GM19023 (cell line): ENCODE measurements at regions not wholly inside any gene's neighbourhood (a gene's known extent, or its start where the extent isn't known, plus 50 kb on each side); places are given as distances from the start of the nearest gene placed in this dataset.

Experiments used
- ATAC-seq: cut with Tn5 transposase; IDR thresholded peaks from one replicate; pipeline ENCODE4 v1.9.1; 2021; ENCODE audit warnings: mild to moderate bottlenecking, moderate library complexity; ENCODE audit not compliant: unreplicated experiment

GRCh38 chr18:39802648-39803229, 2152.3 kb upstream of the PIK3C3 start:
- no peak for ATAC-seq

- ATAC-seq, result no peak
Measured at GRCh38 chr18:39801848-39802247, 2153.2 kb upstream of the PIK3C3 start.

GRCh38 chr18:39801010-39801409, 2154.0 kb upstream of the PIK3C3 start:
- no peak for ATAC-seq

DNA sequence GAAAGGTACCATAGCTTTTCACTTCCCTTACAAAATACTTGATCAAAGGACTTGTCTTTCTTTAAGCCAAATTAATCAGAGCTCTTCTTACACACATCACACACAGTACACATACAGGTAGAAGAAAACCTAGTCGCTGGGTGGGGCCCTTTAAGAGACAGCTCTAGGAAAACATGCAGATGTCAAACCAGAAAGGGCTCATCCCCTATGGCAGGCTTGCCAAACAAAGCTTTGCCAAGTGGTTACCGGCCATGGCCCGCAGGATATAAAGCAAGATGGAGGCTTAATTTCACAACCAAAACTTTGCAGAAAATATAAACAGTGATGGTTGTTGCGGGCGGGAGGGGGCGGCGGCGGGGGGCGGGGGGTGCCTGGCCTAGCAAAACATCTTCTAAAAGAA, 2156.0 kb upstream of the PIK3C3 start:
- no peak for ATAC-seq

DNA sequence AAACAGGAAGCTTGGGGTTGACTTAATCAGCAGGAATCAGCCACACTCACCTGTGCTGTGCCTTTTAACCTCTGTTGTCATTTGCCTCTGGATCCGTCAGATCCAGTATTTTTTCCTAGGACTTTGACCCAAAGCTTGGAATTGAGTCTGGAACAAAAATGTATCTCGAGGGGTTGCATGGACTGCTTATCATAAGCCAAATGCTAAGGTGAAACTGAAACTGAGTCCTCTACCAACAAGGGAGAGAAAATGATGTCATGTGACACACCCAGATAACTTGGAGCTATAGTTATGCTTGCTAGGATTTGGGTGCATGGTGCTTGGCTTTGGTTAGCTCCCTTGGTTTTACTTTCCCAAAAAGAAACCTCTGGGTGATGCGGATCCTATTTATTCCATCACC, 2158.6 kb upstream of the PIK3C3 start:
- ATAC-seq, result no peak

GRCh38 chr18:39795350-39795749, 2159.7 kb upstream of the PIK3C3 start:
- ATAC-seq, result no peak

GRCh38 chr18:39793609-39794008, 2161.4 kb upstream of the PIK3C3 start:
- ATAC-seq, result no peak

DNA sequence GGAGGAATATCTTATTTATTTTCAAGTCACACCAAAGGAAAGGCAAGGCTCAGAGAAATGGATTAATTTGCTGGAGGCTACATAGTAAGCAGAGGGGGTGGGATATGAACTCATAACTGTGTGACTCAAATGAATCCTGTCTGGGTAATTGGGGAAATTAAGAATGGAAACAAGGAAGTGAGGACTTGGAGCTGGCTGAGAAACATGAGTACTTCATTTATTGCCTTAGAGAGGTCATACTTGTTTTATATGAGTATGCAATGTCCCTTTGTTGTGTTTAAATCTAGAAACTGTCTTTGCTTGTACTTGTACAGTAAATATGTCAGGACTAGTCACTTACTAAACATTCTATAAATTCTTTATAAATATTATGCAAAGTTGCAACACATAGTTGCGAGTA, 2166.7 kb upstream of the PIK3C3 start:
- ATAC-seq, result no peak

DNA sequence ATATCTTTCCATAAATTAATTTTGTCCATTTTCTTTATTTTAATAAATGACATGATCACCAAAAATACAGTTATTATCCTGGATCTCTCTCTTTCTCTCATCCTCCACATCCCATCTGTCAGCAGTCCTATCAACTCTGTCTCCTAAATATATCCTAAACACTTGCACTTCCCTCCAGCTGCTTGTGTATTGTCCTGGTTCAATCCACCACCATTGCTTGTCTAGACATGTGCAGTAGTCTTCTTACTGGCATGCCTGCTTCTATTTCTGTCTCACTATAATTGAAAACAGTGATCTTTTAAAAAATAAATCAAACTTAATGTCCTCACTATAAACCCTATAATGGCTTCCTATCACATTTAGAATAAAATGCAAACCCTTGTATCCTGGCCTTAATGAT, 2168.6 kb upstream of the PIK3C3 start:
- ATAC-seq, result no peak

- no peak for ATAC-seq
Measured at GRCh38 chr18:39784541-39784940, 2170.5 kb upstream of the PIK3C3 start.

- ATAC-seq, result no peak
Measured at GRCh38 chr18:39781565-39781964, 2173.5 kb upstream of the PIK3C3 start.

- no peak for ATAC-seq
Measured at GRCh38 chr18:39780774-39781173, 2174.3 kb upstream of the PIK3C3 start.

DNA sequence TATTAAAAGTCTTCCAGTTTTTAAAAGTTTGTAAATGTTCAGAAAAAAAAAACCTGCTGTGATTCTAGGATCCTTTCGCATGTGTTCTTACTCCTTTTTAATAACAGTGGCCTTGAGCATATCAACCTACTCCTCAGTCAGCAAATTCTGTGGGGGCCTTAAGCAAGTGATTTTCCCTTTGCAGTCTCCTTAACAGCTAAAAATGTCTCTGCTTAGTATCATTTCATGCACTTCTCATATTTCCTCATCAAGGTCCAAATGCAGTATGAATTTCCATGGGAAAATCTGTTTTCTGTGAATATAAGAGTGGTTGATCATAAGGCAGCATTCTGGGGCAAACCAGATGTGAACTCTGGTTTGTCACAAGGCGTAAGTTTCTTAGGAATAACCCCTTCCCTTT, 2175.1 kb upstream of the PIK3C3 start:
- ATAC-seq, result no peak

DNA sequence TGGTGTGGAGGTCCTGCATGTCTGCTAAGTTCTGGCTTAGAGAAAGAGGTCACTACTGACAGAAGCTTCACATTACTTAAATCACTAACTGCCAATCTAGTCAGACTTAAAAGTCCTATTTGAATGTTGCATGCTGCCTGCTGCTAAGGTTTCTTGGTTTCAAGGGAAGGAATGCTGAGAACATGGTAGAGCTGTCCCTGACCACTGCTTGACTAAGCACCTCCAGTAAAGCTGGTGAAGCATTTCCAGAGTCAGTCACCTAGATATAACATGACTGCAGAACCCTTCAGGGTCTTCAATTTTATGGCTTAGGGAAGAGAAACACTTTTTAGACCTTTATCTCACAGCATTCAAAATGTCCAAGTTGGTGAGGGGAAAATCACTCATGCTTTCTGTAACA, 2178.3 kb upstream of the PIK3C3 start:
- no peak for ATAC-seq

DNA sequence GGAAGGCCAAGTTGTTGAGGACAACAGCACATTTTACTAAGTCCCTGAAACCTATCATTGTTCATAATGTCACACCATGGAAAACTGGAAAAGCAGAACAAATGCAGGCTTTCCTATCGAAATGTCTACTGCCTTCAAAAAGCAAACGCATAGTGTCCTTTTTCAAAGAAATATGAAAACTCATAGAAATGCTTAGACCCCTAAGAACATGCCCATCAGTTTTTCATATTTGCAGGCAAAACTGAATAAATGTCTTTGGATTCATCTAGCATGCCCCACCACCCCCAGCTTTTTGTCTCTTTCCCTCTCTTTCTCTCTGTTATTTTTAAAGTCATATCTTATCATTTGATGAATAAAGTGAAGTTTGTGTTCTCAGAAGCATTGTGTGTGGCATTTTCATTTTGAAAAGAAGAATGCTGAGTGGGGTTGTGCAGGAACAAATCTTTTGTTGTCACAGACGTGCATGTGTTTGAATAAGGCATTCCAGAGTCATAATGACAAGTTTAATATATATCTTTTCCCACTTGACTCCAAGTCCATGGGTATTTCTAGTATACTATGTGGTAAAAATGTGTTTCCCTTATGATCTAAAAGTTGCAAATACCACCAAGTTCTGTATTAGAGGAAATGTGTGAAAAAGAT, 2180.0 kb upstream of the PIK3C3 start:
- no peak for ATAC-seq

DNA sequence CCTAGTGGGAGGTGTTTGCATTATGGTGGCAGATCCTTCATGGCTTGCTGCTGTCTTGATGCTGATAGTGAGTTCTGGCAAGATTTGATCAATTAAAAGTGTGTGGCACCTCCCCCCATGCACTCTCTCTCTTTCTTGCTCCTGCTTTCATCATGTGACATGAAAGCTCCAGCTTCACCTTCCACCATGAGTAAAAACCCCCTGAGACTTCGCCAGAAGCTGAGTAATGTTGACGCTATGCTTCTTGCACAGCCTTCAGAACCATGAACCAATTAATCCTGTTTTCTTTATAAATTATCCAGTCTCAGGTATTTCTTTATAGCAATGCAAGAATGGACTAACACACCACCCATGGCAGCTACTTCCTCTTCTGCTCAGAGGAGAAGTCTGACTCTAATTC, 2181.4 kb upstream of the PIK3C3 start:
- ATAC-seq, result no peak

GRCh38 chr18:39772155-39772919, 2182.7 kb upstream of the PIK3C3 start:
- ATAC-seq, result no peak

- ATAC-seq, result no peak
Measured at GRCh38 chr18:39770399-39770798, 2184.6 kb upstream of the PIK3C3 start.

- ATAC-seq, result no peak
Measured at GRCh38 chr18:39764873-39765272, 2190.2 kb upstream of the PIK3C3 start.

- no peak for ATAC-seq
Measured at GRCh38 chr18:39761273-39761672, 2193.8 kb upstream of the PIK3C3 start.

DNA sequence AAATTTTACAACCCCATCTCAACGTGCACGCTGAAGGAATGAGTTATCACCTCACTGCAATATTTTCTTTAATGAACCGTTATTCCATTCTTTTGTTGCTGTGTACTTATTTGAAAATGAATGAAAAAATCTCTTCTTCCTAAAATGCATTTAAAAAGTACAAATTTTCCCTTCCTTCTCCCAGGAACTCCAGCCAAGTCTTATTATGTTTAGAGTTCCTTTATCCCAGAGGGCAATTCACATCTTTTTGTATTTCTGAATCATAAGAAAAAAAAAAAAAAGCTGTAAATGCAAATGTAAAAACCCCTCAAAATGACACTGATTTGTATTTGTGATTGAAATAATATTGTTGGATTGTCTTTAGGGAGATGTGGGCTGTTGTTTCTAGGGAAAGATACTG, 2194.3 kb upstream of the CELF4 start:
- ATAC-seq, result no peak

GRCh38 chr18:39753178-39753577, 2187.6 kb upstream of the CELF4 start:
- no peak for ATAC-seq
